NCI-H1092 (cell line): ENCODE measurements at regions not wholly inside any gene's neighbourhood (a gene's known extent, or its start where the extent isn't known, plus 50 kb on each side); places are given as distances from the start of the nearest gene placed in this dataset.
"Not testable (repeated sequence)": the region's sequence is repeated elsewhere in the genome, so short reads cannot be mapped to it uniquely, and the experiment has no call there.

Source experiments
- DNase-seq: peaks from one replicate; lab custom pipeline; 2025; lab: John Stamatoyannopoulos, UW

DNA sequence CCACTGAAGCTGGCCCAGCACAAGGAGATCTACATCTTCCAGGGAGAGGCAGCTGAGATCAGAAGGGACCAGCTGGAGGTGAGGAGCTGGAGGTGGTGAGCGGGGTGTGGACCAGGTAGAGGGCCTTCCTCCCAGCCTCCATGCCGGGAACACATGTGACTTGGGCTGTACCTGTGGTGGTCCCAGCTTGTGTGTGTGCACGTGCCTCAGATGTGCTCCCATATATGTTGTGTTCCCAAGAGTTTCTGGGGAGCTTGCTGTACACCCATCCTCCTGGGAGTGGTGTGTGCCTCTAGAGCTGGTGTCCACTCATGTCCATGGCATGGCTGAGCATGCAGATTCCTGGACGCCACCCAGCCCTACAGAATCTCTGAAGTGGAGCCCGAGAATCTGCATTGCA is 183.7 kb upstream of the AKAP13 start:
- DNase-seq = not testable (repeated sequence)

DNA sequence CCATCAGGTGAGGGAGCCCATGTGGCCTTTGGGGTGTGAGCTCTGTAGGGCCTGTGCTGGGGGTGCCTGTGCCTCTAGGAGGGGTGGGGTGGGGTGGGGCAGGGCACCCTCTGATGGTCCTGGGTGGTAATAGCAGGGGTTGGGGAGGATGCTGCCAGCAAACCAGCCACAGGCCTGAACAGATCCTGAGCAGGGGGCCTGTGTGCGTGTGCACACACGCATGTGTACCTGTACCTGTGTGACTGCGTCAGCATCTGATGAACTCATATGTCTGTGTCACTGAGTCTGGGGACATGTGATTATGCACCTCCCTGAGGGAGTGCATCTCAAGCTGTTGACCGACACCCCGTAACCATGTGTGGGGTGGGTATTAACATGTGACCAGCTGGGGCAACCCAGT is 182.8 kb upstream of the AKAP13 start:
- DNase-seq = not testable (repeated sequence)

DNA sequence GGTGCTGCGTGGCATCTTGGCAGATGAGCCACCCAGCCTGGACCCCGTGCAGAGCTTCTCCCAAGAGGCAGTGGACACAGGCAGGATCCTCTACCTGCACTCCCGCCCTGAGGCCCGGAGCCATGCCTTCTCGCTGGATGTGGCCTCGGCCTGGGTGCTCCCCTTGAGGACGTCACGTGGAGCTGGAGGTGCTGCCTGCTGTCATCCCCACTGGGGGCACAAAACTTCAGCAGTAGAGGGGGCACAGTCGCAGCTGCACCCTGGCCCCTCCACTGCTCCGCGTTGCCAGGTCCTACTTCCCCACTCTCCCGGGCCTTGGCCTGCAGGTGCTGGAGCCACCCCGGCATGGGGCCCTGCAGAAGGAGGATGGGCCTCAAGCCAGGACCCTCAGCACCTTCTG is 182.0 kb upstream of the AKAP13 start:
- DNase-seq = not testable (repeated sequence)

DNA sequence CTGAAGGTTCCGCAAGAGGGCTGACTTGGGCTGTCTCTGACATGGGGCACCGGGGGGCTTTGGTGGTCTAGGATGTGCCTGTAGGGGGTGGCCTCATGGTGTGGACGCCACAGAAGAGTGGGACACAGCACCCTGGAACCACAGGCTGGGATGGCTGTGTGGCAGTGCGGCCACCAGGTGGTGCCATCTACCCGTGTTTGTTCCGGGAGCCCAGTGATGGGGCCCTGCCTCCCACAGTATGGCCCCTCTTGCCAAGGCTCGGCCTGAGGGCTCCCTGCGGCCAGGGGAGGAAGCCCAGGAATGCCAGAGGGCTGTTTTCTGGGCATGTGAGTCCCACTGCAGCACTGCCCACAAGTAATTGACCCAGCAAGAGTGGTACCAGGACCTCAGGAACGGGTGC is 180.2 kb upstream of the AKAP13 start:
- not testable (repeated sequence) for DNase-seq

DNA sequence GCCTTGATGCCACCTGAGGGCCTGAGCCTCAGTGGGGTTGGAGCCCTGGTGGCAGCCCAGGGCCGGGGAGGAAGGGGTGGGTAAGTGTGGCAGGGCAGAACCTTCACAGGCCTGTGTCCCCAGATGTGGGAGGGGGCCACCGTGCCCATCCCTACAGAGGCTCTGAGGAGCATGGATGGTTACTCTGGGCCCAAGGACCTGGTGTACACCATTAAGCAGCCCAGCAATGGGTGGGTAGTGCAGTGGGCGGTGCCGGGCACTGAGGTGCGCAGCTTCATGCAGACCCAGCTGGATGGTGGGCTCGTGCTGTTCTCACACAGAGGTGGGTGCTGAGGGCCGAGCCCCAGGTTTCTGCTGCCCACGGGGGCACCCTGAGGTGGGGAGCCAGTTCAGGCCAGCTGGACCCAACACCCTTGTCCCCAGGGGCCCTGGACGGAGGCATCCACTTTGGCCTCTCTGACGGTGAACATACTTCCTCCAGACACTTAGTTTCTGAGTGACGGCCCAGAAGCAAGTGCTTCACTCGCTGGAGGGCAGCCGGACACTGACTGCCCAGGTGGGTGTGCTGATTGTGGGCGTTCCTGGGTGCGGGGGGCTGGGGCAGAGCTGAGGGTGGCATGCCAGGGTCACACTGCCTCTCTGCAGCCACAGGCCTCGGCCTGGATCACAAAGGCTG is 179.1 kb upstream of the AKAP13 start:
- DNase-seq = not testable (repeated sequence)

DNA sequence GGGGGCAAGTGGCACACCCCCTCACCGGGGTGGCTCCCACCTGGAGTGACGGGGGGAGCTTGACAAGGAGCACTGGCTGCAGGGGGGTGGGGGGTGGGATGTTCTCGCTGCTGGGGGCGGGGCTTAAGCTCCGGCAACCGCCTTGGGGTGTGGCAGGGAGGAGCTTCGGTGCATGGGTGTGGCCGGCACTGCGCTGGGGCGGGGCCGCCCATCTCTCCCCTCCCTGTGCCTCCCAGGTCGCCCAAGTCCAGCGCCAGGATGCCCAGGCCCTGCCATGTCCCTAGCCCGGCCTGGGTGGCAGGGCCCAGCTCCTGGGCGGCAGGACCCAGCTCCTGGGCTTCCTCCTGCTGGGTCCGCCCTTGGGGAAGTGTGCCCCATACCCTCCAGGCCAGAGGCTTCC is 175.9 kb upstream of the AKAP13 start:
- DNase-seq = not testable (repeated sequence)

DNA sequence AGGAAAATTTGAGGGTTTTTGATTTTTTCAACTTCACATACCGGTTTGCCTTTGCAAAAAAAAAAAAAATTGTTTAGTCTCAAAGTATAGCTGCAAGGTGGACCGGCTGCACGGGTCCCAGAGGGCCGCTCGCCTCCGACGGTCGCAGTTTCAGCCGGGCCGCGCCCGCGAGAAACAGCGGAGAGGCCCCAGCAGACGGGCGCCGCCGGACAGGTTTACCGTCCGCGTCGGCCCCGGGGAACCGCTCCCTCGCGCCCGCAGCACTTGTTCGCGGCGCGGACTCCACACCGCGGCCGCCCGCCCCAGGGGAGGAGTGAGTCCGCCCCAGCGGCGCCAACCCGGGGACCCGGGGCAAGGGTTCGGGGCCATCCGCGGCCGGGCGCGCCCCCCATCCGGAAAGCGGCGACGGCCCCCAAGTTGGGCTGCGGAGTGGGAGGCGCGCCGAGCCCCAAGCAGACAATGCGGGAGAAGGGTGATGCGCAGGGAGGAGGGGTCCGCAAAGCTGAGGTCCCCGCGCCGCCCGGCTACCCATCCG is 146.5 kb upstream of the AKAP13 start:
- not testable (repeated sequence) for DNase-seq

DNA sequence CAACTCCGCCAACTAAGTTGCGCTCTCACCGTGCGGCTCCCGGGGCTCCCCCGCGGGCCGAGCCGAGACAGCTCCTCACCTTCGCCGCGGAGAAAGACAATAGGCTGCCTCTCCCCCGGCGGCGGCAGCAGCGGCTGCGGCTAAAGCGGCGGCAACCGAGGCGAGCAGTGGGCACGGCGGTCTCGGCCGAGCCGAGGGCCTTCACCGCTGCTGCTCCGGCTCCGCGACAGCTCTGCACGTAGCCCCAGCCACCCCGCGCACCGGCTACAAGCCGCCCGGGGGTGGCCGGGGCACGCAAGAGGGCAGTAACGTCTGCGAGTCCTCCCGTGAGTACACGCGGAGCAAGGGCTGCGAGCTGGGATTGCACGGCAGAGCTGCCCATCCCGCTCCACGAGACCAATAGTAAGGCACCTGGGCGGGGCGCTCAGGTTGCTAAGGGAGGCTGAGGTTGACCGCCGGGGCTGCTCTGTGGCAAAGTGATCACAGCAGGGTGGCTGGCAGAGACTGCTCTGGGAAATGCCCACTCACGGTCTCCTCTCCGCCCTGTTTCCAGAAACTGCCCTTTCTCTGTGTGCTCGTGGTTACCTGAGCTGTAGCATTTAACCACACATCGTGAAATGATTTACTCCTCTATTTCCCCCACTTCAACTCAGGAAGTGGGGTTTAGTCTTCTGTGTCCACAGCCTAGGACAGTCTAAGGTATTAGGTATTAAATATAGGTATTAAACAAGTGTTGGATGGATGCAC is 145.8 kb upstream of the AKAP13 start:
- not testable (repeated sequence) for DNase-seq

DNA sequence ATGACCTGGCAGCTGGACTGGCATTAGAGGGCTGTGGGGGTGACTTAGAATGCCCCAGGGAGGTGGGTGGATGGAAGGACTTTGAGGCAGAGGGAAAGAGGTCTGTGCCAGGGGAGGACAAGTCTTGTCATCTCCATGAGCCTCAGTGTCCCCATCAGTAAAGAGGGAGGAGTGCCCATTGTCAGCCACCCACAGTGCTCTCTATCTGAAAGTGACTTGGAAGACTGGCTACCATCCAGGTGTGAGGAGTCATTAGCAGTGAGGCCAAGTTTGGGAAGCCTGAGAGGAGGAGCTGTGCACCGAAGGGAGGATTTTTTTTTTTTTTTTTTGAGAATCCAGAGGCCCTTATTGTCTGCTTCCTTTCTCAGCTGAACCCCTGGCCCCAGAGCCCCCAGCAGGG is 136.3 kb upstream of the AKAP13 start:
- not testable (repeated sequence) for DNase-seq

DNA sequence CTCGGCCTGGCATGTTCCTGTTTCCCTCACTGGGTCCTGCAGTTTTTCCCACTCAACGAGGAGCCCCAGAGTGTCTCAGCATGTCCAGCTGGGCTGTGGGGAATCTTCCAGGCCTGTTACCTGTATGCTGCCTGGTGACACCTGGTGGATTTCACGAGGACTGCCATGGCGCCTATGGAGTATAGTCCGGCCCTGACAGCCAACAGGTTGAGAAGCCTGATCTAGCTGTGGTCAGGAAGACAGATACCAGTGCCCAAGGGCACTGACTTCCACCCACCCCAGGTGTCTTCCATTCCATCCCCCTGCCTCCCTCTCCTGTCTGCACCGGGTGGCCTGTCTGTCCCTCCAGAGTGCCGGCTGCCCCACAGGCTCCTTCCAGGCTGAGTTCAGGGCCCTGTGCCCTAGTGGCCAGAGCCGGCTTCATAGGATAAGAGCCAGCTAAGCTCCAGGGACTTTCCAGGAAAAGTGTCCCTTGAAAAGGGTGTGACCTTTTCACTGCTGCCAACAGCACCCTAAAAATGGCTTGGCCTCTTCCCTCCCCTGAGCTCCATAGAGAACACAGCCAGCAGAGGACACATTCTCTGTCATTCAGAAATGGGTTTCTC is 129.4 kb upstream of the AKAP13 start:
- not testable (repeated sequence) for DNase-seq

DNA sequence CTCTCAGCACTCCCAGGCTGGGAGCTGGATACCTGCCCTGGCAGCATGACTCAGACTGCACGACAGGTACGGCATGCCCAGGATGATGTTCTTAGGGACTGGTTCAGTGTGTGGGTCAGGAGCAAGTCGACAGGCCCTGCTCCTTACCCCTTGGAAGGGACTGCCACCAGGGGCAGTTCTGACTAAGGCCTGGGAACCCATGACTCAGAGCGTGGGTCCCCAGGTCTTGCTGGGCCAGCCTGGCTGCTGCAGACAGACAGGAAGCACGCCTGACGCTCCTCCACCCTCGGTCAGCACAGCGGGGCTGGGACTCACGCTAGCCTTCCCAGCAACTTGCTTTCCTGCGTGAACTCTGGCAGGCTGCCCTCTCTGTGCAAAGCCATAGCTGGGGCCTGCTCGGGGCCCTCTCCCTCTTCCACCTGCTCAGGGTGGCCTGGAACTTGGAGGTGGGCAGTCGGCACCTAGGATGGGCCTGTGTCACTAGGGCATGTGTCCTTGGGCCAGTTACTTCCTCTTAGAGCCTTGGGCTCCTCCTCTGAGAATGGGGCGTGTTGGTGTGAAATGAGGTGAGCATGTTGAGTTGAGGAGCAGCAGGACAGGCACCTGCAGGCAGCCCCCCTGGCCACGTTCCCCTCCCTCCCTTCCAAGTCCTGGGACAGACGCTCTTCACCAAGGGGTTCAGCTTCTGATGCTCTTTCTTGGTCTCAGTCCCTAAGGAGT is 127.0 kb upstream of the AKAP13 start:
- not testable (repeated sequence) for DNase-seq

DNA sequence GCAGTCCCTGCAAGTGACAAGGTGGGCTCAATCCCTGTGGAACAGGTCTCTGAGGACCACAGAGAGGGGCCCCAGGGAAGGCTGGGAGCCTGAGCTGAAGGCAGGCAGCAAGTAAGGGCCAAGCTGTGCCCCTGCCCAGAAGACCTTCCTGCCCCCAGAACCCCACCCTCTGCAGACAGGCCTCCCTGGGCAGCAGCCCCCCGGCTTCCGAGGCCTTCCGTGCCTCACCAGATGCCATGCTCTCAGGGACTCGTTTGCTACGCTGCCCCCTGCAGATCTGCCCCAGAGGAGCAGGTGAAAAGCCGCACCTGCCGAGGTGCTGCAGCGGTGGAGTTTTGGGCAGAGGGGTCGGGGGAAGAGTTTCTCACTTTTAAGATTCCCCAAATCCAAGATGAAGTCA is 125.4 kb upstream of the AKAP13 start:
- not testable (repeated sequence) for DNase-seq

DNA sequence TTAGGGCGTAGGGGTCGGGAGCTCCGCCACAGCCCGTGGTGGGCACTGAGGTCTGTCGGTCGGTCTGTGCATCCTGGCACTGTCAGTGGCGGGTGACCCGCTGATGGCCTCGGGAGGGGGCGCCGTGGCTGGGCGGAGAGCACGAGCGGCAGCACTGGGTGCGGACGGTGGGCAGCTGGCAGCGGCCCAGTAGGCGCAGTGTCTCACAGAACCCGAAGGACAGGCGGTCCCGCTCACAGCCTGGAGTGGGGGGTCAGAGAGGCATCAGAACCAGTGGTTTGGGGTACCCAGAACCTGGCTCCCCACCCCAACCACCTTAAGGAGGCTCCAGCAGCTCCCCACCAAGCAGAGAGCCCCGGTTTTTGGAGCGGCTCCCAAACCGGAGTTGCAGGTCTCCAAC is 124.9 kb upstream of the AKAP13 start:
- not testable (repeated sequence) for DNase-seq

DNA sequence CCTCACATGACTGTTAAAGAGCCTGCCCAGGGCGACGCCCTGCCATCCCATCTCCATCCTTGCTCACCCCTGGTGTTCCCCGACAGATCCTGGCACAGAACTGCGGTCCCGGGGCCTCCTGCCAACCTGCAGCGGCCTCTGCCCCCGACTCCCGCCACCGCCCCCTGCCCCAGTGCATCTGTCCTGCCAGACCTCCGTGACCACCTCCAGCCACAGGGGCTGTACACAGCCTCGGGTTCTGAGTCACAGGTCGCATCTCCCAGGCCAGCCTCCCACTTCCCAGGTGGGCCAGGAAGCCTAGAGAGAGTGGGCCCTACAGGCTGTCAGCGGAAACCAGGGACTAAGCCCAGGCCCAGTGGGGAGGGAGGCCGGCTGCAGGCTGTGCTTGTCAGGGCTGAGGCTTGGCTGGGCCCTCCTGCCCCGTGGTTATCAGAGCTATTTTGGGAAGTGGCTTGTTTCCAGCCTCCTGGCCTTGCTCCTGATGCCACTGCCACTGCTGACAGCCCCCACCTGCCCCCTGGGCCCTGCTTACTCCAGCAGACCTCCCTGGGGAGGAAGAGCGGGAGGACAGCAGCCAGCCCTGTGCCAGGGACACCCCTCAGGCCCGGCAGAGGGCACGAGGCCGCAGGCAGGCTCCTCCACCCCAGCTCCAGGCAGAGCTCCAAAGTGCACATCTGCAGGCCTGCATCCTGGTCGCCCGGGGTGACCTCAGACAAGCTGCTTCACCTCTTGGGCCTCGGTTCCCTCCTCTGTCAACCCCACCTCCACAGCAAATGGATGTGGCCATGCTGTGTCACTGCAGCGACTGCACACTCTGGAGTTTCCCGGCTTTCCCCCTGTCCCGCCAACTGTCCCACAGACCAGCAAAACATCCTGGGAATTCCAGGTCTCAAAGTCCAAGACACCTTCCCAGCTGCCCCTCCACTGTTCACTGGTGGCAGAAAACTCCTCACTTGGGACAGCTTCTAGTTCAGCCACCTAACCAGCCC is 124.1 kb upstream of the AKAP13 start:
- not testable (repeated sequence) for DNase-seq

DNA sequence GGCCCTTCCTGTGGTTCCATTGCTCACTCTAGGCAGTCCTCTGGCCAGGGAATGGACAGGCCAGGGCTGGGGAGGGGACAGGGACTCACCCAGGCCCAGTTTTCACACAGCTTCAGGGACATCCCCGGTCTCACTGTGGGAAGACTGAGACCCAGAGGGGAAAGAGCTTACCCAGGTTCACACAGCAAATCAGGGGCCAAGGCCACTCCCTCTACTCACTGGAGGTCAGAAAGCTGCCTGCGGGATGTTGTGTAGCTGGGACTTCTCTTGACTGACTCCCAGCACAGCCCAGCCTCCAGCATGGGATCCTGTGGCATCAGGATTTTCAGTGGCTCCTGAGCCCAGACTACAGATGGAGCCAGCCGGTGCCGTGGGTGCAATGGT is 122.3 kb upstream of the AKAP13 start:
- DNase-seq = not testable (repeated sequence)

DNA sequence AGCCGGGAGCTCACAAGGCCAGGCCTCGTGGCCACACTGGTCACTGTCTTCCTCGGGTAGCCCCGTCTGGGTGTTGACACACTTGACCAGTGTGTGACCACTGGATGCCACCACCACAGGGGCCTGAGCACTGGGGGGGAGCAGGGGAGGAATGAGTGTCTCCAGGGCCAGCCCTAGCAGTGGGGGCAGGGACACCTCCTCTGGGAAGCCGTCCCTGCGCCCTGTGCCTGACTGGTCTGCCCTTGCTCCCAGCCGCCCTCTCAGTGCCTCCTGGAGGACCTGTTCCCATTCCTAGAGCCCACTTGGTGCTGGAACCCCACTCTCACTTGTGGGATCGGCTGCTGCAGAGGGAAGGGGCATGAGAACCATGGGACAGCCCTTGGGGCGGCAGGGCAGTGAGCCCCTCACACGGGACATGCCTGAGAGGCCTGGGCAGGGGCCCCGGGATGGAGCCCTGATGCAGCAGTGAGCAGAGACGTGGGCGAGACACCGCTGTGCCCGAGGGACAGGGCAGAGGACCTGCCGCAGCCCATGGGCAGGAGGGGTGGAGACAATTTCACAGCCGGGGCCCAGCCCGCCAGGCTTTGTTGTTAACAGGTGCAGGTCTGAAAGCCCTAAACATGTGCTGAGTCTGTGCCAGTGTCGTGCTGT is 121.7 kb upstream of the AKAP13 start:
- DNase-seq = not testable (repeated sequence)

DNA sequence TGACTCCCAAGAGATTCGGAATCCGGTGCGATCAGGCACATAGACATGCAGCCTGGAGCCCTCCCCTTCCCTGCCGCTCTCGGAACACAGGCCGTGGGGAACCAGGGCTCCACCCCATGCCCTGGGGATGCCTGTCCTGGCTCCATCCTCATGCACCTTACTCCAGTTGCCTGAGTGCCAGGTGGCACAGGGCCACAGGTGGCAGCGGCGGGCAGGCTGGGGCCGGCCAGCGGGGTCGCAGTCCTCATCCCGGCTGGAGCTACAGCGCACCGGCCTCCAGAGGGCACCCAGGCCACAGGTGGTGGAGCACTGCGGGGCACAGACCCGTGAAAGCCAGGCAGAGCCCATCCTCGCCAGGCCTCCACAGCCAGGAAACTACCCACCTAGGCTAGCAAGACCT is 119.9 kb upstream of the AKAP13 start:
- DNase-seq = not testable (repeated sequence)

DNA sequence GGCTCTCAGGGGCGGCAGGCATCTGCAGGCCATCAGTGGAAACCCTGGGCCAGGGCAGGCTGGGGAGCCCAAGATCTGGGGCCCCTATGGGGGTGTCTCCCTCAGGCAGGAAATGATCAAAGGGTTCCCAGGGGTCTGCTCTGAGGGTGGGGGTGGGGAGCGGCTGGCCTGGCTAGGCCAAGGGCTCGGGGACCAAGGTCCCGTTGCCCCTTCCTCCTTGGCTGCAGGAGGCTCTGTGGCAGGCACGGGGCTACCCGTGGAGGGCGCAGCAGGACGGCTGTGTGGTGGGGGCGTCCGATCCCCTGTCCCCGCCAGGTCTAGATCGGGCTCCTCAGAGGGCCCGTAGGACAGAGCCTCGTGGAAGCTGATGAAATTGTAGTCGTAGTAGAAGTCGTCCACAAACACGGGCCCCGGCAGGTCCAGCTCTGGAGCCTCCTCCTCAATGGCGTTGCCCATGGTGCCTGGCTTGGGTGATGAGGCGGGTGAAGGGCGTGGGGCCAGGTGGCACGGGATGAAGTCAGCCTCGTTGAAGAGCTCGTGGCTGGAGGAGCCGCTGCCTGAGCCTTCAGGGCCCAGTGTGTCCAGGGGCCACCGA is 117.8 kb upstream of the AKAP13 start:
- DNase-seq = not testable (repeated sequence)

DNA sequence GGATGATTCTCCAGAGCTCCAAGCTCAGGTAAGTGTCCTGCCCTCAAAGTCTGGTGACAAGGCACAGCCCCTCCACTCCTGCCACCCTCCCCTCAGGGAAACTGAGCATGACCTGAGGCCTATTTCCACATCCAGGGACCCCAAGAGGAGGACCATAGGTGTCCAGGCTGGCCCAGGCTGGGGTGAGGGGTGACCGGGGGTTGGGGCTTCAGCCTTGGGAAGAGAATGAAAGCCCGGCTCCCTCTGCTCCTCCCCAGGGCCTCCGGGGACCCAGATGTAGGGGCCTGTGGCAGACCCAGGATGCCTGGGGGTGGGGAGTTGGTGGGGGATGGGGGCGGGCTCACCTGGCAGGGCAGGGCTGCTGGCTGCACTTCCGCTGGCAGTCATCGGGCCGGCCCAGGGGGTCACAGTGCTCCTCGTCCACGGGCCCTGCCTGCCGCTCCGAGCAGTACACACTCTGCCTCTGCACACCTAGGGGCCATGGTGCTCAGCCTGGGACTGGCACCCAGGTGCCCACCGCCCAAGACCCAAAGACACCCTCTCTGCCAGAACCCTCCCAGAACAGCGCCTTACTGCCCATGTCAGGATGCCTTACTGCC is 116.5 kb upstream of the AKAP13 start:
- DNase-seq = not testable (repeated sequence)
